GM18951 (cell line): ENCODE measurements at regions not wholly inside any gene's neighbourhood (a gene's known extent, or its start where the extent isn't known, plus 50 kb on each side); places are given as distances from the start of the nearest gene placed in this dataset.

Source experiments
- POLR2A ChIP-seq: IDR thresholded peaks from 4 replicates; pipeline ENCODE4 v1.6.1; 2011; ENCODE audit warnings: mild to moderate bottlenecking; ENCODE audit not compliant: insufficient read length, insufficient read depth; ENCODE audit errors: extremely low read depth
- in situ Hi-C: fragments of 300-500 bp; cut with MboI; formaldehyde crosslinking; loops from one replicate; pipeline ENCODE4 v1.12.0; 2022; ENCODE audit warnings: low sequenced_read_pairs, mixed read lengths, inconsistent platforms; ENCODE audit not compliant: unreplicated experiment

GRCh38 chr5:120073722-120074121 lies 390.4 kb upstream of the PRR16 start:
- no peak for TF ChIP-seq POLR2A
- in situ Hi-C loops = no loop called here

GRCh38 chr5:120080781-120081180 lies 383.3 kb upstream of the PRR16 start:
- in situ Hi-C loops = no loop called here
- TF ChIP-seq POLR2A = no peak

GRCh38 chr5:120082316-120083068 lies 381.6 kb upstream of the PRR16 start:
- in situ Hi-C loops = no loop called here
- no peak for TF ChIP-seq POLR2A

- TF ChIP-seq POLR2A = no peak
- in situ Hi-C loops = no loop called here
Measured at GRCh38 chr5:120083851-120084542, 380.1 kb upstream of the PRR16 start.

GRCh38 chr5:120084543-120084870 lies 379.6 kb upstream of the PRR16 start:
- TF ChIP-seq POLR2A = no peak
- in situ Hi-C loops = no loop called here

- no peak for TF ChIP-seq POLR2A
- in situ Hi-C loops = no loop called here
Measured at GRCh38 chr5:120086081-120086480, 378.0 kb upstream of the PRR16 start.

GRCh38 chr5:120088412-120088811 lies 375.7 kb upstream of the PRR16 start:
- TF ChIP-seq POLR2A = no peak

GRCh38 chr5:120088836-120089235 lies 375.3 kb upstream of the PRR16 start:
- TF ChIP-seq POLR2A = no peak
- in situ Hi-C loops = no loop called here

More at GRCh38 chr5:120088412-120088811, 375.7 kb upstream of the PRR16 start:
- in situ Hi-C loops = no loop called here

GRCh38 chr5:120091376-120091948 lies 372.6 kb upstream of the PRR16 start:
- TF ChIP-seq POLR2A = no peak
- in situ Hi-C loops = no loop called here

GRCh38 chr5:120092649-120093048 lies 371.5 kb upstream of the PRR16 start:
- no peak for TF ChIP-seq POLR2A
- in situ Hi-C loops = no loop called here

GRCh38 chr5:120093178-120093577 lies 370.9 kb upstream of the PRR16 start:
- in situ Hi-C loops = no loop called here
- TF ChIP-seq POLR2A = no peak

- no peak for TF ChIP-seq POLR2A
- in situ Hi-C loops = no loop called here
Measured at GRCh38 chr5:120096413-120096812, 367.7 kb upstream of the PRR16 start.

- TF ChIP-seq POLR2A = no peak
- in situ Hi-C loops = no loop called here
Measured at GRCh38 chr5:120098426-120098825, 365.7 kb upstream of the PRR16 start.
